ENCODE measurements at regions not wholly inside any gene's neighbourhood (a gene's known extent, or its start where the extent isn't known, plus 50 kb on each side); places are given as distances from the start of the nearest gene placed in this dataset.

DNA sequence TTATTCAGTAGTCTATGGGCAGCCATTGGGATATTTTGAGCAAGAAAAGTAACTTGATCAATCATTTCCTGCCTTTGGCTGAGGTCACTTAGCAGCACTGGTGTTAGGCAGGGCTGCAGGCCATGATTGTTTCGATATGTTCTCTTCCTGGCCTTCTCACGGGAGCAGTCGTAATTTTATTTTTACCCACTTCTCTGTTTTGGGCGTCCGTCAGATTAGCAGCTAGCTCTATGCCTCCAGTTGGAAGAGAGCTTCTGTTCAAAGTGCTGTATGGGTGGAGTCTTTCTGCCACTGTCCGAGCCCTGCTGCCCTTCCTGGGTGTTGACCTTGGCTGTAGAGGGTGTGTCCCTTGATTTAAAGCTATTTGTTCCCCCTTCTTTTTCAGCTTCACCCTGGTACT, 123.4 kb upstream of the ROPN1 start:
- H3K4me2 ChIP-seq (ENCODE audit: low read depth, low read length, poor library complexity, severe bottlenecking): no peak overlapping the region
- H3K9ac ChIP-seq (ENCODE audit: low read length): no peak overlapping the region
- H3K27me3 ChIP-seq (ENCODE audit: low read length): no peaks in the 10 kb centered on the region
- no peaks in the 10 kb centered on the region for H3K79me2 ChIP-seq (ENCODE audit: insufficient read depth, low read length)
- no peaks in the 10 kb centered on the region for H3K9me3 ChIP-seq (ENCODE audit: insufficient read depth, low read length)
- no peak overlapping the region for H2AFZ ChIP-seq (ENCODE audit: low read depth, low read length, severe bottlenecking)
- TF ChIP-seq EZH2phosphoT487 (conservative IDR thresholded peaks at IDR 0.05; ENCODE audit: low read length): no peak
- TF ChIP-seq, protein P1, sequence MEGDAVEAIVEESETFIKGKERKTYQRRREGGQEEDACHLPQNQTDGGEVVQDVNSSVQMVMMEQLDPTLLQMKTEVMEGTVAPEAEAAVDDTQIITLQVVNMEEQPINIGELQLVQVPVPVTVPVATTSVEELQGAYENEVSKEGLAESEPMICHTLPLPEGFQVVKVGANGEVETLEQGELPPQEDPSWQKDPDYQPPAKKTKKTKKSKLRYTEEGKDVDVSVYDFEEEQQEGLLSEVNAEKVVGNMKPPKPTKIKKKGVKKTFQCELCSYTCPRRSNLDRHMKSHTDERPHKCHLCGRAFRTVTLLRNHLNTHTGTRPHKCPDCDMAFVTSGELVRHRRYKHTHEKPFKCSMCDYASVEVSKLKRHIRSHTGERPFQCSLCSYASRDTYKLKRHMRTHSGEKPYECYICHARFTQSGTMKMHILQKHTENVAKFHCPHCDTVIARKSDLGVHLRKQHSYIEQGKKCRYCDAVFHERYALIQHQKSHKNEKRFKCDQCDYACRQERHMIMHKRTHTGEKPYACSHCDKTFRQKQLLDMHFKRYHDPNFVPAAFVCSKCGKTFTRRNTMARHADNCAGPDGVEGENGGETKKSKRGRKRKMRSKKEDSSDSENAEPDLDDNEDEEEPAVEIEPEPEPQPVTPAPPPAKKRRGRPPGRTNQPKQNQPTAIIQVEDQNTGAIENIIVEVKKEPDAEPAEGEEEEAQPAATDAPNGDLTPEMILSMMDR (IDR thresholded peaks at IDR 0.05; ENCODE audit: insufficient read depth, low read length, poor library complexity, severe bottlenecking): no peak
- no peak overlapping the region for H3K27ac ChIP-seq (ENCODE audit: low read depth, low read length)
- H3K4me3 ChIP-seq (ENCODE audit: insufficient read depth, low read length, poor library complexity, severe bottlenecking): no peak overlapping the region
- no peaks in the 10 kb centered on the region for H3K36me3 ChIP-seq (ENCODE audit: low read length)
- H3K9me2 ChIP-seq (replicated peaks; ENCODE audit: insufficient read depth, low read length): no peaks in the 10 kb centered on the region
- H4K20me1 ChIP-seq (ENCODE audit: low read depth, low read length): no peaks in the 10 kb centered on the region
- no peaks in the 10 kb centered on the region for H3F3A ChIP-seq (ENCODE audit: insufficient read depth)

DNA sequence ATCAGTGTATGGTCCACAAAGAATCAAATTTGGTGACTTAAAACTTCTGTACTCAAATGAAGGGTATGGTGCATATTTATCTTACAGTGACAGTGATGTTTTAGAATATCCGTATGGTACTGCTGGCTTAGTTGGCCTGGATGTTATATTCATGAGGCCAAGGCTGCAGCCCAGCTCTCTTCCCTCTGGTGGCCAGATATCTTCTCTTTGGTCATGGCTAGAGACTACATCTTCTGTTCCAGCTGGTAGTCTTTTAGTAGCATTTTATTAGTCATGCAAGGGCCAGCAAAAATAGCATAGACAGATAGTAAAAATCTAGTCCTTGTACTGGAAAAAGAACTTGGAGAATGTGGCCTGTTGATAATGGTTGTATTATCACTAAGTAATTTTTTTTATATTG, 124.0 kb upstream of the ROPN1 start:
- H3K79me2 ChIP-seq (ENCODE audit: insufficient read depth, low read length): no peaks in the 10 kb centered on the region
- TF ChIP-seq, protein P1 (IDR thresholded peaks at IDR 0.05; ENCODE audit: insufficient read depth, low read length, poor library complexity, severe bottlenecking): no peak
- no peak for TF ChIP-seq EZH2phosphoT487 (conservative IDR thresholded peaks at IDR 0.05; ENCODE audit: low read length)
- H2AFZ ChIP-seq (ENCODE audit: low read depth, low read length, severe bottlenecking): no peak overlapping the region
- H3K9me2 ChIP-seq (replicated peaks; ENCODE audit: insufficient read depth, low read length): no peaks in the 10 kb centered on the region
- H3K36me3 ChIP-seq (ENCODE audit: low read length): no peaks in the 10 kb centered on the region
- no peak overlapping the region for H3K27ac ChIP-seq (ENCODE audit: low read depth, low read length)
- H3K9ac ChIP-seq (ENCODE audit: low read length): no peak overlapping the region
- H3K27me3 ChIP-seq (ENCODE audit: low read length): no peaks in the 10 kb centered on the region
- no peak overlapping the region for H3K4me2 ChIP-seq (ENCODE audit: low read depth, low read length, poor library complexity, severe bottlenecking)
- no peaks in the 10 kb centered on the region for H3K9me3 ChIP-seq (ENCODE audit: insufficient read depth, low read length)
- H4K20me1 ChIP-seq (ENCODE audit: low read depth, low read length): no peaks in the 10 kb centered on the region
- no peak overlapping the region for H3K4me3 ChIP-seq (ENCODE audit: insufficient read depth, low read length, poor library complexity, severe bottlenecking)
- no peaks in the 10 kb centered on the region for H3F3A ChIP-seq (ENCODE audit: insufficient read depth)

DNA sequence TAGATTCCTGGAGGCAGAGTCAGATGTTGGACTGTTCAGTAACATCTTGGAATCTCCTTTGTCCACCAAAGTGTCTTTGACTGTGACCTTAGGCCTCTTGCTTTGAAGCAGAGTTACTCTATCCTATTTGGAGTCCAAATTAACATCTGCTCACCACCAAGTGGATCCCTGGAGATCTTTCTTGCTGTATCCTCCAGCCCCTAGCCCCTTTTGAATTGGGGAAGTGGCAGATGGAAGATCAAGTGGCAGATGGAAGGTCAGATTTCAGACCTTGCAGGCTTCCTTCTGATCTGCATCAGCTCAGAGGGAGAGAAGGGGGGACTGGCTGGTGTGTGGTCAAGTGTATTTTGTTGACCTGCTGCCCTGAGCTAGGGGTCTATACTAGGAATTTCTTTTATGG, 125.0 kb upstream of the ROPN1 start:
- Histone ChIP-seq H3K4me2 (ENCODE audit: low read depth, low read length, poor library complexity, severe bottlenecking) (no peak overlapping the region), H3K27me3 (ENCODE audit: low read length) (no peaks in the 10 kb centered on the region), H3K9ac (ENCODE audit: low read length) (no peak overlapping the region), H4K20me1 (ENCODE audit: low read depth, low read length) (no peaks in the 10 kb centered on the region), H2AFZ (ENCODE audit: low read depth, low read length, severe bottlenecking) (no peak overlapping the region), H3K79me2 (ENCODE audit: insufficient read depth, low read length) (no peaks in the 10 kb centered on the region), H3K9me3 (ENCODE audit: insufficient read depth, low read length) (no peaks in the 10 kb centered on the region), H3F3A (ENCODE audit: insufficient read depth) (no peaks in the 10 kb centered on the region), H3K4me3 (ENCODE audit: insufficient read depth, low read length, poor library complexity, severe bottlenecking) (no peak overlapping the region), H3K36me3 (ENCODE audit: low read length) (no peaks in the 10 kb centered on the region), H3K27ac (ENCODE audit: low read depth, low read length) (no peak overlapping the region), H3K9me2 (replicated peaks; ENCODE audit: insufficient read depth, low read length) (no peaks in the 10 kb centered on the region)
- no peak for TF ChIP-seq EZH2phosphoT487 (conservative IDR thresholded peaks at IDR 0.05; ENCODE audit: low read length)
- TF ChIP-seq, protein P1 (IDR thresholded peaks at IDR 0.05; ENCODE audit: insufficient read depth, low read length, poor library complexity, severe bottlenecking): no peak

DNA sequence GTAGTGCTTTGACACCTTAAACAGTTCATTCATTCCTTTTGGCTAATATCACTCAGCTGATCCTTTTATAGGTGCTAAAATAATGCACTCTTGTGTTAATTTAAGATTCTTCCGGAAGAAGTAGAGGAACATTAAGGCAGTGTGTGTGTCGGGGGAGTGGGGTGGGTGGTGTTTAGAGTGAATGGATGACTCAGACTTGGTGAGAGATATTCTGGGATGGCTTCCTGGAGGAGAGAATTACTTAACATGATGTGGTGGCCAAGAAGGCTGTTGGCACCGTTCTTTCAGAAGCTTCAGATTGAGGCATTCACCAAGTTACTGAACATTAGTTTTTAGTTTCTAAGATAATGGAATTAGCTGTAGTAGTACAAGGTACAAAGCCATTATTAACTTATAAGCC, 125.6 kb upstream of the ROPN1 start:
- Histone ChIP-seq H3K9me2 (replicated peaks; ENCODE audit: insufficient read depth, low read length) (no peaks in the 10 kb centered on the region), H2AFZ (ENCODE audit: low read depth, low read length, severe bottlenecking) (no peak overlapping the region), H4K20me1 (ENCODE audit: low read depth, low read length) (no peaks in the 10 kb centered on the region), H3K9ac (ENCODE audit: low read length) (no peak overlapping the region), H3K27ac (ENCODE audit: low read depth, low read length) (no peak overlapping the region), H3F3A (ENCODE audit: insufficient read depth) (no peaks in the 10 kb centered on the region), H3K4me2 (ENCODE audit: low read depth, low read length, poor library complexity, severe bottlenecking) (no peak overlapping the region), H3K27me3 (ENCODE audit: low read length) (no peaks in the 10 kb centered on the region), H3K9me3 (ENCODE audit: insufficient read depth, low read length) (no peaks in the 10 kb centered on the region), H3K36me3 (ENCODE audit: low read length) (no peaks in the 10 kb centered on the region), H3K4me3 (ENCODE audit: insufficient read depth, low read length, poor library complexity, severe bottlenecking) (no peak overlapping the region), H3K79me2 (ENCODE audit: insufficient read depth, low read length) (no peaks in the 10 kb centered on the region)
- TF ChIP-seq, protein P1 (IDR thresholded peaks at IDR 0.05; ENCODE audit: insufficient read depth, low read length, poor library complexity, severe bottlenecking): no peak
- TF ChIP-seq EZH2phosphoT487 (conservative IDR thresholded peaks at IDR 0.05; ENCODE audit: low read length): no peak

Data from SU-DHL-6 (cell line).